WTC11 (cell line): ENCODE measurements at regions not wholly inside any gene's neighbourhood (a gene's known extent, or its start where the extent isn't known, plus 50 kb on each side); places are given as distances from the start of the nearest gene placed in this dataset.

Experiments used
- ATAC-seq: fragments of 200-7000 bp; cut with Tn5 transposase; 2 replicates; pipeline ENCODE4 v1.10.0; 2021; ENCODE audit warnings: mild to moderate bottlenecking, moderate library complexity
- CTCF ChIA-PET: fragments of 300-600 bp; sonication (Branson Sonifier 250); formaldehyde crosslinking; loops from one replicate; lab custom pipeline; 2021; ENCODE audit warnings: antibody characterized with exemption; lab: Charles Lee
- POLR2A ChIA-PET: fragments of 350-600 bp; sonication (Branson Sonifier 250); formaldehyde crosslinking; loops from one replicate; lab custom pipeline; 2021; ENCODE audit warnings: antibody characterized with exemption; lab: Charles Lee
- DNase-seq: peaks from one replicate; pipeline ENCODE4 v3.0.0; 2021; ENCODE audit warnings: low spot score
- H3K27ac Mint-ChIP-seq: 2 replicates; pipeline ENCODE4 v1.8.0; 2021; ENCODE audit warnings: mixed read lengths
- H3K27me3 Mint-ChIP-seq: 2 replicates; pipeline ENCODE4 v1.8.0; 2021; ENCODE audit warnings: low read depth, mild to moderate bottlenecking, moderate library complexity, mixed read lengths
- H3K36me3 Mint-ChIP-seq: 2 replicates; pipeline ENCODE4 v1.8.0; 2021; ENCODE audit warnings: mixed read lengths
- H3K4me1 Mint-ChIP-seq: 2 replicates; pipeline ENCODE4 v1.8.0; 2022; ENCODE audit warnings: mixed read lengths
- H3K4me3 Mint-ChIP-seq: 2 replicates; pipeline ENCODE4 v1.8.0; 2021; ENCODE audit warnings: mild to moderate bottlenecking, moderate library complexity, mixed read lengths
- H3K9me3 Mint-ChIP-seq: 2 replicates; pipeline ENCODE4 v1.8.0; 2021; ENCODE audit warnings: mixed read lengths
- ATF3 ChIP-seq: sonication (generic); formaldehyde crosslinking; conservative IDR thresholded peaks from 2 replicates; pipeline ENCODE4 v1.8.1; 2022; ENCODE audit warnings: mild to moderate bottlenecking, missing genetic modification reagents
- CDX4 ChIP-seq: fragments of 250-450 bp; sonication (Bioruptor Pico); IDR thresholded peaks from 2 replicates; pipeline ENCODE4 v1.9.0; 2021; ENCODE audit warnings: moderate library complexity, mild to moderate bottlenecking, inconsistent platforms, borderline replicate concordance
- CREM ChIP-seq: sonication (generic); formaldehyde crosslinking; IDR thresholded peaks from 2 replicates; pipeline ENCODE4 v1.8.1; 2022; ENCODE audit warnings: mild to moderate bottlenecking, missing genetic modification reagents, moderate library complexity
- EMX1 ChIP-seq: fragments of 250-450 bp; sonication (Bioruptor Pico); IDR thresholded peaks from 2 replicates; pipeline ENCODE4 v1.8.0; 2021; ENCODE audit warnings: mild to moderate bottlenecking
- ESRRA ChIP-seq: sonication (generic); formaldehyde crosslinking; IDR thresholded peaks from 2 replicates; pipeline ENCODE4 v1.8.1; 2022; ENCODE audit warnings: mild to moderate bottlenecking, missing genetic modification reagents, borderline replicate concordance
- MYBL2 ChIP-seq: sonication (generic); formaldehyde crosslinking; IDR thresholded peaks from 2 replicates; pipeline ENCODE4 v1.8.1; 2023; ENCODE audit warnings: mild to moderate bottlenecking, moderate library complexity, missing genetic modification reagents
- SMAD4 ChIP-seq: sonication (generic); formaldehyde crosslinking; IDR thresholded peaks from 2 replicates; pipeline ENCODE4 v1.8.0; 2022; ENCODE audit warnings: mild to moderate bottlenecking, missing genetic modification reagents
- TEAD1 ChIP-seq: sonication (generic); formaldehyde crosslinking; IDR thresholded peaks from 2 replicates; pipeline ENCODE4 v1.8.0; 2022; ENCODE audit warnings: mild to moderate bottlenecking, missing genetic modification reagents
- TP53 ChIP-seq: sonication (generic); formaldehyde crosslinking; IDR thresholded peaks from 2 replicates; pipeline ENCODE4 v1.8.1; 2023; ENCODE audit warnings: mild to moderate bottlenecking, missing genetic modification reagents
- ZBTB21 ChIP-seq: sonication (generic); formaldehyde crosslinking; IDR thresholded peaks from 2 replicates; pipeline ENCODE4 v1.8.1; 2023; ENCODE audit warnings: mild to moderate bottlenecking, missing genetic modification reagents, borderline replicate concordance
- ZNF138 ChIP-seq: sonication (generic); formaldehyde crosslinking; conservative IDR thresholded peaks from 2 replicates; pipeline ENCODE4 v1.8.1; 2022; ENCODE audit warnings: mild to moderate bottlenecking, moderate library complexity, missing genetic modification reagents
- ZNF263 ChIP-seq: sonication (generic); formaldehyde crosslinking; IDR thresholded peaks from 2 replicates; pipeline ENCODE4 v1.8.1; 2022; ENCODE audit warnings: low read depth, mild to moderate bottlenecking, moderate library complexity, missing genetic modification reagents
- ZNF512 ChIP-seq: sonication (generic); formaldehyde crosslinking; IDR thresholded peaks from 2 replicates; pipeline ENCODE4 v1.8.1; 2022; ENCODE audit warnings: missing genetic modification reagents, borderline replicate concordance
- ZSCAN18 ChIP-seq: fragments of 250-450 bp; sonication (Bioruptor Pico); IDR thresholded peaks from 2 replicates; pipeline ENCODE4 v2.1.2; 2022; ENCODE audit warnings: mild to moderate bottlenecking, moderate library complexity
- TF ChIP-seq, protein P1 (sequence below): fragments of 250-450 bp; sonication (Bioruptor Pico); IDR thresholded peaks from 2 replicates; pipeline ENCODE4 v1.8.0; 2021; ENCODE audit warnings: mild to moderate bottlenecking
- TF ChIP-seq, protein P2 (sequence below): sonication (generic); formaldehyde crosslinking; IDR thresholded peaks from 2 replicates; pipeline ENCODE4 v1.8.0; 2023; ENCODE audit warnings: missing genetic modification reagents, mild to moderate bottlenecking, borderline replicate concordance
- TF ChIP-seq, protein P3 (sequence below): sonication (generic); formaldehyde crosslinking; IDR thresholded peaks from 2 replicates; pipeline ENCODE4 v1.8.1; 2023; ENCODE audit warnings: mild to moderate bottlenecking, missing genetic modification reagents
- TF ChIP-seq, protein P4 (sequence below): fragments of 250-450 bp; sonication (Bioruptor Pico); IDR thresholded peaks from 2 replicates; pipeline ENCODE4 v1.9.0; 2021; ENCODE audit warnings: mild to moderate bottlenecking, borderline replicate concordance

- no peaks in the 10 kb centered on the region for H3K36me3 Mint-ChIP-seq
- no peak overlapping the region for H3K27ac Mint-ChIP-seq
- peaks cover 10% of the 10 kb centered on the region for H3K4me1 Mint-ChIP-seq
- no peak for TF ChIP-seq CDX4 (CRISPR knock-in tag)
- TF ChIP-seq, protein P1, sequence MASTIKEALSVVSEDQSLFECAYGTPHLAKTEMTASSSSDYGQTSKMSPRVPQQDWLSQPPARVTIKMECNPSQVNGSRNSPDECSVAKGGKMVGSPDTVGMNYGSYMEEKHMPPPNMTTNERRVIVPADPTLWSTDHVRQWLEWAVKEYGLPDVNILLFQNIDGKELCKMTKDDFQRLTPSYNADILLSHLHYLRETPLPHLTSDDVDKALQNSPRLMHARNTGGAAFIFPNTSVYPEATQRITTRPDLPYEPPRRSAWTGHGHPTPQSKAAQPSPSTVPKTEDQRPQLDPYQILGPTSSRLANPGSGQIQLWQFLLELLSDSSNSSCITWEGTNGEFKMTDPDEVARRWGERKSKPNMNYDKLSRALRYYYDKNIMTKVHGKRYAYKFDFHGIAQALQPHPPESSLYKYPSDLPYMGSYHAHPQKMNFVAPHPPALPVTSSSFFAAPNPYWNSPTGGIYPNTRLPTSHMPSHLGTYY (CRISPR knock-in tag) = no peak
- TF ChIP-seq ZSCAN18 (CRISPR knock-in tag) = no peak
- no peak for TF ChIP-seq CREM (CRISPR knock-in tag)
- no peak for TF ChIP-seq ZNF512 (CRISPR knock-in tag)
- TF ChIP-seq, protein P2, sequence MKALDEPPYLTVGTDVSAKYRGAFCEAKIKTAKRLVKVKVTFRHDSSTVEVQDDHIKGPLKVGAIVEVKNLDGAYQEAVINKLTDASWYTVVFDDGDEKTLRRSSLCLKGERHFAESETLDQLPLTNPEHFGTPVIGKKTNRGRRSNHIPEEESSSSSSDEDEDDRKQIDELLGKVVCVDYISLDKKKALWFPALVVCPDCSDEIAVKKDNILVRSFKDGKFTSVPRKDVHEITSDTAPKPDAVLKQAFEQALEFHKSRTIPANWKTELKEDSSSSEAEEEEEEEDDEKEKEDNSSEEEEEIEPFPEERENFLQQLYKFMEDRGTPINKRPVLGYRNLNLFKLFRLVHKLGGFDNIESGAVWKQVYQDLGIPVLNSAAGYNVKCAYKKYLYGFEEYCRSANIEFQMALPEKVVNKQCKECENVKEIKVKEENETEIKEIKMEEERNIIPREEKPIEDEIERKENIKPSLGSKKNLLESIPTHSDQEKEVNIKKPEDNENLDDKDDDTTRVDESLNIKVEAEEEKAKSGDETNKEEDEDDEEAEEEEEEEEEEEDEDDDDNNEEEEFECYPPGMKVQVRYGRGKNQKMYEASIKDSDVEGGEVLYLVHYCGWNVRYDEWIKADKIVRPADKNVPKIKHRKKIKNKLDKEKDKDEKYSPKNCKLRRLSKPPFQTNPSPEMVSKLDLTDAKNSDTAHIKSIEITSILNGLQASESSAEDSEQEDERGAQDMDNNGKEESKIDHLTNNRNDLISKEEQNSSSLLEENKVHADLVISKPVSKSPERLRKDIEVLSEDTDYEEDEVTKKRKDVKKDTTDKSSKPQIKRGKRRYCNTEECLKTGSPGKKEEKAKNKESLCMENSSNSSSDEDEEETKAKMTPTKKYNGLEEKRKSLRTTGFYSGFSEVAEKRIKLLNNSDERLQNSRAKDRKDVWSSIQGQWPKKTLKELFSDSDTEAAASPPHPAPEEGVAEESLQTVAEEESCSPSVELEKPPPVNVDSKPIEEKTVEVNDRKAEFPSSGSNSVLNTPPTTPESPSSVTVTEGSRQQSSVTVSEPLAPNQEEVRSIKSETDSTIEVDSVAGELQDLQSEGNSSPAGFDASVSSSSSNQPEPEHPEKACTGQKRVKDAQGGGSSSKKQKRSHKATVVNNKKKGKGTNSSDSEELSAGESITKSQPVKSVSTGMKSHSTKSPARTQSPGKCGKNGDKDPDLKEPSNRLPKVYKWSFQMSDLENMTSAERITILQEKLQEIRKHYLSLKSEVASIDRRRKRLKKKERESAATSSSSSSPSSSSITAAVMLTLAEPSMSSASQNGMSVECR (CRISPR knock-in tag) = no peak
- TF ChIP-seq, protein P3, sequence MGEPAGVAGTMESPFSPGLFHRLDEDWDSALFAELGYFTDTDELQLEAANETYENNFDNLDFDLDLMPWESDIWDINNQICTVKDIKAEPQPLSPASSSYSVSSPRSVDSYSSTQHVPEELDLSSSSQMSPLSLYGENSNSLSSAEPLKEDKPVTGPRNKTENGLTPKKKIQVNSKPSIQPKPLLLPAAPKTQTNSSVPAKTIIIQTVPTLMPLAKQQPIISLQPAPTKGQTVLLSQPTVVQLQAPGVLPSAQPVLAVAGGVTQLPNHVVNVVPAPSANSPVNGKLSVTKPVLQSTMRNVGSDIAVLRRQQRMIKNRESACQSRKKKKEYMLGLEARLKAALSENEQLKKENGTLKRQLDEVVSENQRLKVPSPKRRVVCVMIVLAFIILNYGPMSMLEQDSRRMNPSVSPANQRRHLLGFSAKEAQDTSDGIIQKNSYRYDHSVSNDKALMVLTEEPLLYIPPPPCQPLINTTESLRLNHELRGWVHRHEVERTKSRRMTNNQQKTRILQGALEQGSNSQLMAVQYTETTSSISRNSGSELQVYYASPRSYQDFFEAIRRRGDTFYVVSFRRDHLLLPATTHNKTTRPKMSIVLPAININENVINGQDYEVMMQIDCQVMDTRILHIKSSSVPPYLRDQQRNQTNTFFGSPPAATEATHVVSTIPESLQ (CRISPR knock-in tag) = no peak
- TF ChIP-seq MYBL2 (CRISPR knock-in tag) = no peak
- TF ChIP-seq, all 79 proteins: peak for 0
- Mint-ChIP-seq H3K27me3 (no peaks in the 10 kb centered on the region), H3K9me3 (no peaks in the 10 kb centered on the region), H3K4me3 (no peak overlapping the region)
- no peak for ATAC-seq
- DNase-seq = no peak
- ChIA-PET POLR2A (no interaction called here), CTCF (no interaction called here)
These were observed 504.5 kb upstream of the VRK2 start for GRCh38 chr2:57542081-57542480.

GRCh38 chr2:57543211-57543610 is 503.4 kb upstream of the VRK2 start:
- ChIA-PET POLR2A (no interaction called here), CTCF (no interaction called here)
- H3K27me3 Mint-ChIP-seq = no peaks in the 10 kb centered on the region
- H3K4me1 Mint-ChIP-seq = peaks cover 17% of the 10 kb centered on the region
- no peak overlapping the region for H3K27ac Mint-ChIP-seq
- no peak for ATAC-seq
- H3K4me3 Mint-ChIP-seq = no peak overlapping the region
- H3K36me3 Mint-ChIP-seq = no peaks in the 10 kb centered on the region
- no peaks in the 10 kb centered on the region for H3K9me3 Mint-ChIP-seq
- DNase-seq = no peak
- TF ChIP-seq SMAD4 (no peak), EMX1 (no peak), ATF3 (CRISPR knock-in tag) (no peak), TP53 (CRISPR knock-in tag) (no peak), ZNF263 (CRISPR knock-in tag) (no peak), TEAD1 (CRISPR knock-in tag) (no peak), CDX4 (CRISPR knock-in tag) (no peak), ZNF138 (CRISPR knock-in tag) (no peak), ESRRA (CRISPR knock-in tag) (no peak), ZBTB21 (CRISPR knock-in tag) (no peak)
- TF ChIP-seq, protein P4, sequence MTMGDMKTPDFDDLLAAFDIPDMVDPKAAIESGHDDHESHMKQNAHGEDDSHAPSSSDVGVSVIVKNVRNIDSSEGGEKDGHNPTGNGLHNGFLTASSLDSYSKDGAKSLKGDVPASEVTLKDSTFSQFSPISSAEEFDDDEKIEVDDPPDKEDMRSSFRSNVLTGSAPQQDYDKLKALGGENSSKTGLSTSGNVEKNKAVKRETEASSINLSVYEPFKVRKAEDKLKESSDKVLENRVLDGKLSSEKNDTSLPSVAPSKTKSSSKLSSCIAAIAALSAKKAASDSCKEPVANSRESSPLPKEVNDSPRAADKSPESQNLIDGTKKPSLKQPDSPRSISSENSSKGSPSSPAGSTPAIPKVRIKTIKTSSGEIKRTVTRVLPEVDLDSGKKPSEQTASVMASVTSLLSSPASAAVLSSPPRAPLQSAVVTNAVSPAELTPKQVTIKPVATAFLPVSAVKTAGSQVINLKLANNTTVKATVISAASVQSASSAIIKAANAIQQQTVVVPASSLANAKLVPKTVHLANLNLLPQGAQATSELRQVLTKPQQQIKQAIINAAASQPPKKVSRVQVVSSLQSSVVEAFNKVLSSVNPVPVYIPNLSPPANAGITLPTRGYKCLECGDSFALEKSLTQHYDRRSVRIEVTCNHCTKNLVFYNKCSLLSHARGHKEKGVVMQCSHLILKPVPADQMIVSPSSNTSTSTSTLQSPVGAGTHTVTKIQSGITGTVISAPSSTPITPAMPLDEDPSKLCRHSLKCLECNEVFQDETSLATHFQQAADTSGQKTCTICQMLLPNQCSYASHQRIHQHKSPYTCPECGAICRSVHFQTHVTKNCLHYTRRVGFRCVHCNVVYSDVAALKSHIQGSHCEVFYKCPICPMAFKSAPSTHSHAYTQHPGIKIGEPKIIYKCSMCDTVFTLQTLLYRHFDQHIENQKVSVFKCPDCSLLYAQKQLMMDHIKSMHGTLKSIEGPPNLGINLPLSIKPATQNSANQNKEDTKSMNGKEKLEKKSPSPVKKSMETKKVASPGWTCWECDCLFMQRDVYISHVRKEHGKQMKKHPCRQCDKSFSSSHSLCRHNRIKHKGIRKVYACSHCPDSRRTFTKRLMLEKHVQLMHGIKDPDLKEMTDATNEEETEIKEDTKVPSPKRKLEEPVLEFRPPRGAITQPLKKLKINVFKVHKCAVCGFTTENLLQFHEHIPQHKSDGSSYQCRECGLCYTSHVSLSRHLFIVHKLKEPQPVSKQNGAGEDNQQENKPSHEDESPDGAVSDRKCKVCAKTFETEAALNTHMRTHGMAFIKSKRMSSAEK (CRISPR knock-in tag) = no peak
